ENCODE measurements at regions not wholly inside any gene's neighbourhood (a gene's known extent, or its start where the extent isn't known, plus 50 kb on each side); places are given as distances from the start of the nearest gene placed in this dataset.

DNA sequence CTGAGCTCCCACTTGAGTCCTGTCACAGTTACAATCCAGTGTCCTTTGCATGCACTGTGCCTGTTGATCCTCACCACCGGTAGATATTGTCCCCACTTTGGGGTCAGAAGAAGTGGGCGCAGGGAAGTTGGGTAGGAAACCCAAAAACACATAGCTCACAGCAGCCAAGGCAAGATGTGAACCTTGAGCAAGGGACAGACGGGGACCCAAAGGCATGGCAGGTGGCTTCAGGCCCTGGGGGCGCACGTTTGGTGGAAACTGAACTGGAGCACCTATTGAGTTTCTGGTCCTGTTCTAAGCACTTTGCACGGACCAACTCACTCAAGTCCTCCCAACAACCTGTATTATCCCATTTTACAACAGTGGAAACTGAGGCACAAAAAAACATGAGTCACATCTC lies 82.8 kb upstream of the ZNF716 start:
- Histone ChIP-seq H3K27ac (ENCODE audit: low read length) (no peak overlapping the region), H3K4me3 (ENCODE audit: low read length in 2 of 2) (no peak overlapping the region), H3K9ac (ENCODE audit: low read length in 2 of 2) (no peak overlapping the region), H3K9me3 (ENCODE audit: control insufficient read depth in 2 of 2, low read length in 2 of 2) (peaks cover 0 to 5% of the 10 kb centered on the region in 2 donors), H3K36me3 (ENCODE audit: control insufficient read depth in 2 of 2, insufficient read depth in 2 of 2, low read length in 2 of 2) (no peaks in the 10 kb centered on the region), H3K27me3 (ENCODE audit: control insufficient read depth in 1 of 2, insufficient read depth in 2 of 2, low read length in 2 of 2) (no peaks in the 10 kb centered on the region), H3K4me1 (ENCODE audit: control insufficient read depth, insufficient read depth, low read length) (no peaks in the 10 kb centered on the region)

- no peaks in the 10 kb centered on the region for H3K4me1 ChIP-seq (ENCODE audit: control insufficient read depth, insufficient read depth, low read length)
- no peak overlapping the region for H3K4me3 ChIP-seq (ENCODE audit: low read length in 2 of 2)
- H3K9ac ChIP-seq (ENCODE audit: low read length in 2 of 2) = no peak overlapping the region
- H3K9me3 ChIP-seq (ENCODE audit: control insufficient read depth in 2 of 2, low read length in 2 of 2) = peaks cover 8% of the 10 kb centered on the region in 2 donors
- no peaks in the 10 kb centered on the region for H3K36me3 ChIP-seq (ENCODE audit: control insufficient read depth in 2 of 2, insufficient read depth in 2 of 2, low read length in 2 of 2)
- H3K27me3 ChIP-seq (ENCODE audit: control insufficient read depth in 1 of 2, insufficient read depth in 2 of 2, low read length in 2 of 2) = no peaks in the 10 kb centered on the region
- H3K27ac ChIP-seq (ENCODE audit: low read length) = no peak overlapping the region
These were observed 79.8 kb upstream of the ZNF716 start for GRCh38 chr7:57370066-57370738.

- H3K27me3 ChIP-seq (ENCODE audit: control insufficient read depth in 1 of 2, insufficient read depth in 2 of 2, low read length in 2 of 2) = no peaks in the 10 kb centered on the region
- H3K9ac ChIP-seq (ENCODE audit: low read length in 2 of 2) = no peak overlapping the region
- H3K4me3 ChIP-seq (ENCODE audit: low read length in 2 of 2) = no peak overlapping the region
- no peak overlapping the region for H3K27ac ChIP-seq (ENCODE audit: low read length)
- H3K4me1 ChIP-seq (ENCODE audit: control insufficient read depth, insufficient read depth, low read length) = no peaks in the 10 kb centered on the region
- H3K9me3 ChIP-seq (ENCODE audit: control insufficient read depth in 2 of 2, low read length in 2 of 2) = peaks cover 8% of the 10 kb centered on the region in 2 donors
- no peaks in the 10 kb centered on the region for H3K36me3 ChIP-seq (ENCODE audit: control insufficient read depth in 2 of 2, insufficient read depth in 2 of 2, low read length in 2 of 2)
These were observed 79.3 kb upstream of the ZNF716 start for GRCh38 chr7:57370739-57371098.

GRCh38 chr7:57375783-57376182 lies 74.2 kb upstream of the ZNF716 start:
- H3K36me3 ChIP-seq (ENCODE audit: control insufficient read depth in 2 of 2, insufficient read depth in 2 of 2, low read length in 2 of 2) = no peaks in the 10 kb centered on the region
- H3K27ac ChIP-seq (ENCODE audit: low read length) = no peak overlapping the region
- H3K27me3 ChIP-seq (ENCODE audit: control insufficient read depth in 1 of 2, insufficient read depth in 2 of 2, low read length in 2 of 2) = no peaks in the 10 kb centered on the region

GRCh38 chr7:57381581-57381980 lies 68.4 kb upstream of the ZNF716 start:
- no peak overlapping the region for H3K9ac ChIP-seq (ENCODE audit: low read length in 2 of 2)
- H3K27ac ChIP-seq (ENCODE audit: low read length) = no peak overlapping the region
- peaks cover 0 to 2% of the 10 kb centered on the region in 2 donors for H3K9me3 ChIP-seq (ENCODE audit: control insufficient read depth in 2 of 2, low read length in 2 of 2)
- no peaks in the 10 kb centered on the region for H3K36me3 ChIP-seq (ENCODE audit: control insufficient read depth in 2 of 2, insufficient read depth in 2 of 2, low read length in 2 of 2)
- no peaks in the 10 kb centered on the region for H3K4me1 ChIP-seq (ENCODE audit: control insufficient read depth, insufficient read depth, low read length)
- no peak overlapping the region for H3K4me3 ChIP-seq (ENCODE audit: low read length in 2 of 2)
- H3K27me3 ChIP-seq (ENCODE audit: control insufficient read depth in 1 of 2, insufficient read depth in 2 of 2, low read length in 2 of 2) = no peaks in the 10 kb centered on the region

More at GRCh38 chr7:57375783-57376182, 74.2 kb upstream of the ZNF716 start:
- Histone ChIP-seq H3K4me3 (ENCODE audit: low read length in 2 of 2) (no peak overlapping the region), H3K9ac (ENCODE audit: low read length in 2 of 2) (no peak overlapping the region), H3K9me3 (ENCODE audit: control insufficient read depth in 2 of 2, low read length in 2 of 2) (peaks cover 3 to 8% of the 10 kb centered on the region in 2 donors), H3K4me1 (ENCODE audit: control insufficient read depth, insufficient read depth, low read length) (no peaks in the 10 kb centered on the region)

GRCh38 chr7:57384380-57384779 lies 65.6 kb upstream of the ZNF716 start:
- Histone ChIP-seq H3K9me3 (ENCODE audit: control insufficient read depth in 2 of 2, low read length in 2 of 2) (peaks cover 0 to 2% of the 10 kb centered on the region in 2 donors), H3K4me1 (ENCODE audit: control insufficient read depth, insufficient read depth, low read length) (no peaks in the 10 kb centered on the region)

GRCh38 chr7:57385668-57386067 lies 64.3 kb upstream of the ZNF716 start:
- H3K4me1 ChIP-seq (ENCODE audit: control insufficient read depth, insufficient read depth, low read length) = no peaks in the 10 kb centered on the region
- H3K27me3 ChIP-seq (ENCODE audit: control insufficient read depth in 1 of 2, insufficient read depth in 2 of 2, low read length in 2 of 2) = no peaks in the 10 kb centered on the region
- no peak overlapping the region for H3K9ac ChIP-seq (ENCODE audit: low read length in 2 of 2)
- peaks cover 0 to 2% of the 10 kb centered on the region in 2 donors for H3K9me3 ChIP-seq (ENCODE audit: control insufficient read depth in 2 of 2, low read length in 2 of 2)
- no peak overlapping the region for H3K27ac ChIP-seq (ENCODE audit: low read length)
- no peak overlapping the region for H3K4me3 ChIP-seq (ENCODE audit: low read length in 2 of 2)
- H3K36me3 ChIP-seq (ENCODE audit: control insufficient read depth in 2 of 2, insufficient read depth in 2 of 2, low read length in 2 of 2) = no peaks in the 10 kb centered on the region

More at GRCh38 chr7:57384380-57384779, 65.6 kb upstream of the ZNF716 start:
- Histone ChIP-seq H3K36me3 (ENCODE audit: control insufficient read depth in 2 of 2, insufficient read depth in 2 of 2, low read length in 2 of 2) (no peaks in the 10 kb centered on the region), H3K9ac (ENCODE audit: low read length in 2 of 2) (no peak overlapping the region), H3K27me3 (ENCODE audit: control insufficient read depth in 1 of 2, insufficient read depth in 2 of 2, low read length in 2 of 2) (no peaks in the 10 kb centered on the region), H3K4me3 (ENCODE audit: low read length in 2 of 2) (no peak overlapping the region), H3K27ac (ENCODE audit: low read length) (no peak overlapping the region)

DNA sequence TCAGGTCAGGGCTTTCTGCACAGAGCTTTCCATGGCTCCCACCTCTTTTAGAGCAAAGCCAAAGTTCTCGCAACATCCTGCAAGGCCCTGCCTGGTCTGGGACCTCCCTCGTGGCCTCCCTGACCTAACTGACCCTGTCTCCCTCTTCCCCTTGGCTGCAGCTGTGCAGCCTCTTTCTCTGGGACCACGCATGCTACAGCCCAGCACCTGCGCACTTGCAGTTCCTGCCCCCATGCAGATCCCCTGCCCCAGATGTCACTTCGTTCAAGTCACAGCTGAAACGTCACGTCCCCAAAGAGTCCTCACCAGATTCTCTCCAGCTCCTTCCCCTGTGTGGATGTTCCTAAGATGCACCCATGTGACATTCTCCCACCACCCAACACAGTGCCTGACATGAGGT lies 61.2 kb upstream of the ZNF716 start:
- Histone ChIP-seq H3K9me3 (ENCODE audit: control insufficient read depth in 2 of 2, low read length in 2 of 2) (peaks cover 0 to 3% of the 10 kb centered on the region in 2 donors), H3K36me3 (ENCODE audit: control insufficient read depth in 2 of 2, insufficient read depth in 2 of 2, low read length in 2 of 2) (no peaks in the 10 kb centered on the region), H3K4me1 (ENCODE audit: control insufficient read depth, insufficient read depth, low read length) (no peaks in the 10 kb centered on the region), H3K27ac (ENCODE audit: low read length) (no peak overlapping the region), H3K4me3 (ENCODE audit: low read length in 2 of 2) (no peak overlapping the region), H3K27me3 (ENCODE audit: control insufficient read depth in 1 of 2, insufficient read depth in 2 of 2, low read length in 2 of 2) (no peaks in the 10 kb centered on the region), H3K9ac (ENCODE audit: low read length in 2 of 2) (no peak overlapping the region)

GRCh38 chr7:57398548-57398947 lies 51.4 kb upstream of the ZNF716 start:
- H3K4me1 ChIP-seq (ENCODE audit: control insufficient read depth, insufficient read depth, low read length) = peaks cover 2% of the 10 kb centered on the region
- H3K9me3 ChIP-seq (ENCODE audit: control insufficient read depth in 2 of 2, low read length in 2 of 2) = peaks cover 0 to 11% of the 10 kb centered on the region in 2 donors
- H3K36me3 ChIP-seq (ENCODE audit: control insufficient read depth in 2 of 2, insufficient read depth in 2 of 2, low read length in 2 of 2) = no peaks in the 10 kb centered on the region
- H3K27ac ChIP-seq (ENCODE audit: low read length) = no peak overlapping the region
- H3K4me3 ChIP-seq (ENCODE audit: low read length in 2 of 2) = no peak overlapping the region
- peaks cover 0 to under 1% of the 10 kb centered on the region in 2 donors for H3K27me3 ChIP-seq (ENCODE audit: control insufficient read depth in 1 of 2, insufficient read depth in 2 of 2, low read length in 2 of 2)
- no peak overlapping the region for H3K9ac ChIP-seq (ENCODE audit: low read length in 2 of 2)

DNA sequence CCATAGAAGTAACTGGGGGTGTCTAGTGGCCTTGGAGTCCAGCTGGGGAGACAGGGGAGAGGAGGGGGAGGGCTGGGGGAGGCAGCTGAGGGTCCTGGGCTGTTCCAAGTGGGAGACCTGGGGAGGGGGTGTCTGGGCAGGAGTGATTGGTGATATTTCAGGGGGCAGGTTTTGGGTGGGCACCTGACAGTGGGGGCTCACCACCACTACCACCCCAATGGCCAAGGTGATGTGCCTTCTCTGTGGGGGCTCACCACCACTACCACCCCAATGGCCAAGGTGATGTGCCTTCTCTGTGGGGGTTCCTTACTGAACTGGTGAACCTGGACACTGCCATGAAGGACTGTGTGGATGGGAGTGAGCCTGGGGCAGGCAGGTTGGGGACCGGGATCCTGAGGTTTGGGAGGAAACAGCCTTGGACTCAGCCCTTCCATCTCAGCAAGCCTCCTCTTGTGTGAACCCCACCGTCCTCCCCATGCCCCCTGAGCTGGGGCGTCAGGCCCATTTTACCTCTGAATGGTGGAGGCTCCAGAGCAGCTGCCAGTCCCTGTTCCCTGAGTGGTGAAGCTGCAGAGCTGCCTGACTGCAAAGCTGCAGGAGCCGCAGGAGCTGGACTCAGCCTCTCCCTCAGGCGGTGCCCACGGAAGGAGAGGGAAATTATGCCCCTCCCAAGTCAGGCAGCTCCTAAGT lies 50.6 kb upstream of the ZNF716 start:
- Histone ChIP-seq H3K4me1 (ENCODE audit: control insufficient read depth, insufficient read depth, low read length) (peaks cover 2% of the 10 kb centered on the region), H3K9ac (ENCODE audit: low read length in 2 of 2) (no peak overlapping the region), H3K27me3 (ENCODE audit: control insufficient read depth in 1 of 2, insufficient read depth in 2 of 2, low read length in 2 of 2) (peaks cover 0 to 3% of the 10 kb centered on the region in 2 donors), H3K4me3 (ENCODE audit: low read length in 2 of 2) (no peak overlapping the region), H3K27ac (ENCODE audit: low read length) (no peak overlapping the region), H3K36me3 (ENCODE audit: control insufficient read depth in 2 of 2, insufficient read depth in 2 of 2, low read length in 2 of 2) (no peaks in the 10 kb centered on the region), H3K9me3 (ENCODE audit: control insufficient read depth in 2 of 2, low read length in 2 of 2) (peaks cover 0 to 13% of the 10 kb centered on the region in 2 donors)

DNA sequence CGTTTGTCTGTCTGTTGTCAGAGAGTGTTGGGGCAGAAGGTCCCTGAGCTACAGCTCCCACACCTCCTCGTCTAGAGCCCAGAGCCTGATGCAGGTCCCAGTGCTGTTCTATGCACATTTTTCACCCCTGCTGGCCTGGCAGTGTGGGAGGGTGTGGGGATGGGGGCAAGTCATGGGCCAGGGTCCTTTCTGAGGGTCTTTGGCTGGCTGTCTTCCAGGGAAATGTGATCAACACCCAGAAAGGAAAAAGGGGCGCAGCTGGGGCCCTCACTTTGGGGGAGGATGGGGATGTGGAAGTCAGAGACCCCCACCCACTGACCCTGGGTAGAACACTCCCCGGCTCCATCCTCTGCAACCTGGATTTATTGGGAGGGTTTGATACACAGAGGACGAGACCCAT lies 50.0 kb upstream of the ZNF716 start:
- Histone ChIP-seq H3K4me3 (ENCODE audit: low read length in 2 of 2) (no peak overlapping the region), H3K27me3 (ENCODE audit: control insufficient read depth in 1 of 2, insufficient read depth in 2 of 2, low read length in 2 of 2) (peaks cover 0 to 3% of the 10 kb centered on the region in 2 donors), H3K27ac (ENCODE audit: low read length) (no peak overlapping the region), H3K4me1 (ENCODE audit: control insufficient read depth, insufficient read depth, low read length) (peaks cover 2% of the 10 kb centered on the region), H3K36me3 (ENCODE audit: control insufficient read depth in 2 of 2, insufficient read depth in 2 of 2, low read length in 2 of 2) (no peaks in the 10 kb centered on the region), H3K9me3 (ENCODE audit: control insufficient read depth in 2 of 2, low read length in 2 of 2) (peaks cover 0 to 13% of the 10 kb centered on the region in 2 donors), H3K9ac (ENCODE audit: low read length in 2 of 2) (no peak overlapping the region)

Data from stomach smooth muscle (tissue), 2 donors.